NB4 (cell line): ENCODE measurements at regions not wholly inside any gene's neighbourhood (a gene's known extent, or its start where the extent isn't known, plus 50 kb on each side); places are given as distances from the start of the nearest gene placed in this dataset.

Experiments
- DNase-seq: peaks from one replicate; pipeline ENCODE4 v3.0.0; 2010; ENCODE audit warnings: low read depth
- H3K4me3 ChIP-seq: one replicate; pipeline ENCODE4 v1.5.1; 2011; ENCODE audit warnings: mild to moderate bottlenecking, low read depth, low read length, moderate library complexity
- MYC ChIP-seq: IDR thresholded peaks from 2 replicates; pipeline ENCODE4 v1.6.1; 2011; ENCODE audit warnings: low read depth, low read length
- POLR2A ChIP-seq: IDR thresholded peaks from 2 replicates; pipeline ENCODE4 v1.6.1; 2011; ENCODE audit warnings: mild to moderate bottlenecking; ENCODE audit not compliant: insufficient read length; ENCODE audit errors: extremely low read depth
- TF ChIP-seq, protein P1 (sequence below): IDR thresholded peaks from one replicate; pipeline ENCODE4 v1.5.1; 2012; ENCODE audit warnings: low read depth, low read length
- TF ChIP-seq, protein P2 (sequence below): IDR thresholded peaks from 2 replicates; pipeline ENCODE4 v1.6.1; 2011; ENCODE audit warnings: low read depth, low read length

DNA sequence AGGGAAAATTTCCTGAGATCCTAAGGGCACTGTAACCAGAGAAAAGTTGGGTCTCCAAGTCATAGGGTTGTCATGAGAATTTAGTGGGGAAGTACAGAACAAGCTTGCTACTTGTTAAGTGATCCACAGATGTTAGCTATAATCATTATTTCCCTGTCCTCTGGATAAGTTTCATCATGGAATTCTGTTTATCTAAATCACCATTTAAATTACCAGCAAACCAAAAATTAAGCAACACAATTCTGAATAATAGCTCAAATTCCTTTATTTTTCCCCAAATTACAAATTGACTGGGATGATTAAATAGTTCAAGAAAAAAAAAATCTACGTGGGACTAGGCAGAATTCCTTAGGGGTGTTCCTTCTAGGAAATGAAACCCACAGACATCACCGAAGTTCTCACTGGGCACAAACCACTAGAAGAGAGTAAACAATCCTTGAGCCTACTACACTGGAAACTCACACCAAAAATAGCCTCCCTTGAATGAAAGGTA is 159.5 kb downstream of the COL6A3 start:
- TF ChIP-seq, protein P1, sequence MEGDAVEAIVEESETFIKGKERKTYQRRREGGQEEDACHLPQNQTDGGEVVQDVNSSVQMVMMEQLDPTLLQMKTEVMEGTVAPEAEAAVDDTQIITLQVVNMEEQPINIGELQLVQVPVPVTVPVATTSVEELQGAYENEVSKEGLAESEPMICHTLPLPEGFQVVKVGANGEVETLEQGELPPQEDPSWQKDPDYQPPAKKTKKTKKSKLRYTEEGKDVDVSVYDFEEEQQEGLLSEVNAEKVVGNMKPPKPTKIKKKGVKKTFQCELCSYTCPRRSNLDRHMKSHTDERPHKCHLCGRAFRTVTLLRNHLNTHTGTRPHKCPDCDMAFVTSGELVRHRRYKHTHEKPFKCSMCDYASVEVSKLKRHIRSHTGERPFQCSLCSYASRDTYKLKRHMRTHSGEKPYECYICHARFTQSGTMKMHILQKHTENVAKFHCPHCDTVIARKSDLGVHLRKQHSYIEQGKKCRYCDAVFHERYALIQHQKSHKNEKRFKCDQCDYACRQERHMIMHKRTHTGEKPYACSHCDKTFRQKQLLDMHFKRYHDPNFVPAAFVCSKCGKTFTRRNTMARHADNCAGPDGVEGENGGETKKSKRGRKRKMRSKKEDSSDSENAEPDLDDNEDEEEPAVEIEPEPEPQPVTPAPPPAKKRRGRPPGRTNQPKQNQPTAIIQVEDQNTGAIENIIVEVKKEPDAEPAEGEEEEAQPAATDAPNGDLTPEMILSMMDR = no peak
- TF ChIP-seq, protein P2, sequence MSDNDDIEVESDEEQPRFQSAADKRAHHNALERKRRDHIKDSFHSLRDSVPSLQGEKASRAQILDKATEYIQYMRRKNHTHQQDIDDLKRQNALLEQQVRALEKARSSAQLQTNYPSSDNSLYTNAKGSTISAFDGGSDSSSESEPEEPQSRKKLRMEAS = no peak
- TF ChIP-seq MYC = no peak
- TF ChIP-seq POLR2A = no peak
- DNase-seq = no peak
- H3K4me3 ChIP-seq = no peak overlapping the region

DNA sequence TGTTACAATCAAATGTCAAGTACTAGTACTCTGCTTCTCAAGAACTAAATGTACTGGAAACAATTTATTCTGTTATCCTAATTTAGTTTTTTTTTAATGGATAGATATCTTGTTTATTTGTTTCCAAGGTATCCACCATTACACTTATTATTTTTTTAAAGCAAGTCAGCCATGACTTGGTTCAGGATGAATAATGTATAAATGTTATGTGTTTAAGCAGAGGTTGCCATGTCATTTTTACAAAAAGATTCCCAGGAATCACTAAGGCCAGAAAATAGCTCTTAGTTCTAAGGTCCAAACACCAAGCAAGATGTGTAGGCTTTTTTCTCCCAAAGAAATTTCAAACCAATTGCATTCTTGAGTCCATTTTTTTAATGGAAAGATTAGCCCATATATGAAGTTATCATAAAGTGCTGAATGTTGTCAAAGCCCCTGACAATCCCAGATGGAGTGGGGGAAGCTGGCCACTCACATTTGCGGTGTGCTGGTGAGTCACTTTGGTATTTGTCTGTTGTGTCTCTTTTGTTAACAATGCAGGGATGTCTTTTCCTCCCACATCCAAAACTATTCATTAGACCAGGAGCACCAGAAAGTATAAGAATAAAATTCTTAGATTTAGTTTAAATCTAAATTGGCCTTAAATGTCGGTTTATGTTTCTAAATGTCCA is 158.9 kb downstream of the COL6A3 start:
- TF ChIP-seq, protein P1 = no peak
- no peak for TF ChIP-seq MYC
- TF ChIP-seq, protein P2 = no peak
- TF ChIP-seq POLR2A = no peak

DNA sequence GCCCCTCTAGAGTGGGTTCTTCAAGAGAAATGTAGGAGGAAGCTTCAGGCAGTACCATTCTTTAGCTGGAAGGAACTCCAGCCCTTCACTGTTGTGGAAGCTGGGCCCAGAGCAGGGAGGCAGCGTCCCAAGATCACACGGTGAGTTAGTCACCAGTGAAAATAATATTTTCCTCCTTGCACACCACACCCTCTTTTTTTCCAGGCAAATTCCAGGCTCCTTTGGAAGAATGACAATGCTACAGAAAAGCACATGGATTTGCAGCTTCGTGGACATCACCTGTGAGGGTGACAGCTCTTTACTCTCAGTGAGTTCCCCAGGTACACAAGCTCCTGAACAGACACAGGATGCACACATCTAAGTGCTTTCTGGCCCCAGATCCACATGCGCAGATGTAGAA is 157.1 kb downstream of the COL6A3 start:
- no peak for TF ChIP-seq MYC
- TF ChIP-seq, protein P1 = no peak
- TF ChIP-seq, protein P2 = no peak
- TF ChIP-seq POLR2A = no peak
- no peak overlapping the region for H3K4me3 ChIP-seq
- no peak for DNase-seq

More for the DNA sequence above, 158.9 kb downstream of the COL6A3 start:
- H3K4me3 ChIP-seq = no peak overlapping the region
- no peak for DNase-seq

DNA sequence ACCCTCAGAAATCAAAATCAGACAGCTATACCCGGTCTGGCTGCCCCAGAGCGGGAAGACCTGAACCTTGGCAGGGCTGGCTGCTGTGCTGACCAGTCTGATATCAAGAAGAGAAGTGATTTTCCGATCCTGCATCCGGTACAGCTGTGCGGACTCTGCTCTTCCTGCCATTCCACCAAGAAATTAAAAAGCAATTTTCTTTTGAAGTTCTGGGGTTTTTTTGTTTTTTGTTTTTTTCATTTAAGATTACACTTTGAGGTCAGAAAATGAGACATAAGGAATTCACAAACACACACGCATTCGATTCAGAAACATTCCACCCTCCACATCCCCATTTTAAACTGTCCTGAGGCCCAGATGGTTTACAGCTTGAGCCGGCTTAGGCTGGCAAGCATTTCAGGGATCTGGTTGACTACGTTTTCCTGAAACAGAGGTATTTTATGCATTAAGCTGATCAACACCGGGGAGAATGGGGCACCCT is 156.5 kb downstream of the COL6A3 start:
- DNase-seq = no peak
- H3K4me3 ChIP-seq = no peak overlapping the region
- TF ChIP-seq, protein P1 = no peak
- TF ChIP-seq MYC (no peak), POLR2A (no peak)
- TF ChIP-seq, protein P2 = no peak

DNA sequence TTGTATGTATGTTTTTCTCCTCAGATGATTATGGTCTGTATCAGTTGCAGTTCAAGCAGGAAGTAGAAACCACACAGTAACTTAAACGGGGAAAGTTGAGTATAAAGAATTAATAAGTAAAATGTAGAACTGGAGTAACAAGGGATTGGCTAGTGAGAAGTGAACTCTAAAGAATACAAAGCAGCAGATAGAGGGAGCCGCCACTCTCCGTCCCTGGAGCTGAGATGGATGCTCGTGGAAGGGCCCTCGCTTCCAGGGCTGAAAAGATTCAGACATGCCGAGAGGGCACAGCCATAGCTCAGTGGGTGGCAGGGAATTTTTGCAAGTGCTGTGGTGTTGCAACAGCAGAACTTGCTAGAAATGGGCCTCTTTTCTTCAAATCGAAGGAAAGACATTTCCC is 155.8 kb downstream of the COL6A3 start:
- TF ChIP-seq, protein P2 = no peak
- TF ChIP-seq POLR2A = no peak
- H3K4me3 ChIP-seq = no peak overlapping the region
- peak; percentile 15 for DNase-seq

DNA sequence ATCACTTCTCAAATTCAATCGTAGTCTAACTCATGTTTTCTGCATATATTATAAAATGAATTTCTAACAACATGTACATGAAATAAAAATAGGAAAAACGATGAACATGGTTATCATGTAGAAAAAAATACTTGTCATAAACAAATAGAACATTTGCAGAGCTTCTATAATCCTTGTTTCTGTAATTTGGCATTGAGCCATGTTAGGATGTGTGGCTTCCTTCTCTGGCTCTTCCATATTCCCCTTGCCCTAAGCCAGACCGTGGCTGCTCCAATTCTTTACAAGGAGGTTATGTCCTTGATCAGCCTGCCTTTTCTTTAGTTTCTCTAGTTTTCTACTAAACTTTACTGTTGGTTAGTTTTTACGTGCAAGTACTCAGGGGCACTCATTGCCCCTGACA is 155.3 kb downstream of the COL6A3 start:
- TF ChIP-seq, protein P2 = no peak
- TF ChIP-seq MYC = no peak
- TF ChIP-seq, protein P1 = no peak
- no peak for TF ChIP-seq POLR2A
- H3K4me3 ChIP-seq = no peak overlapping the region

More for the DNA sequence above, 155.3 kb downstream of the COL6A3 start:
- DNase-seq = no peak
